Brain microvascular endothelial cell (primary cell): ENCODE measurements at regions not wholly inside any gene's neighbourhood (a gene's known extent, or its start where the extent isn't known, plus 50 kb on each side); places are given as distances from the start of the nearest gene placed in this dataset.
"Not testable (repeated sequence)": the region's sequence is repeated elsewhere in the genome, so short reads cannot be mapped to it uniquely, and the experiment has no call there.

Experiments used
- DNase-seq: peaks from one replicate; pipeline ENCODE4 v3.0.0-alpha.2; 2020
- H3K27ac ChIP-seq: fragments of 250-450 bp; sonication (Bioruptor Pico); 2 replicates; pipeline ENCODE4 v1.5.1; 2020; ENCODE audit warnings: mild to moderate bottlenecking, moderate library complexity
- H3K27me3 ChIP-seq: fragments of 250-450 bp; sonication (Bioruptor Pico); replicated peaks from 2 replicates; pipeline ENCODE4 v1.5.1; 2020; ENCODE audit warnings: mild to moderate bottlenecking
- H3K36me3 ChIP-seq: fragments of 250-450 bp; sonication (Bioruptor Pico); replicated peaks from 2 replicates; pipeline ENCODE4 v1.5.1; 2020; ENCODE audit warnings: mild to moderate bottlenecking
- H3K4me3 ChIP-seq: 2 replicates; pipeline ENCODE4 v1.5.1; 2011; ENCODE audit warnings: low read depth, mild to moderate bottlenecking, control low read depth, low read length, moderate library complexity
- in situ Hi-C: cut with HindIII; loops from 2 replicates; pipeline ENCODE4 v1.10.0; 2017; ENCODE audit warnings: low sequenced_read_pairs, low pct_ligation_motif_present
- TF ChIP-seq, protein P1 (sequence below): IDR thresholded peaks from 2 replicates; pipeline ENCODE4 v1.5.1; 2011; ENCODE audit warnings: low read depth, mild to moderate bottlenecking, moderate library complexity, low read length, control low read depth, inconsistent platforms; ENCODE audit errors: missing control alignments

DNA sequence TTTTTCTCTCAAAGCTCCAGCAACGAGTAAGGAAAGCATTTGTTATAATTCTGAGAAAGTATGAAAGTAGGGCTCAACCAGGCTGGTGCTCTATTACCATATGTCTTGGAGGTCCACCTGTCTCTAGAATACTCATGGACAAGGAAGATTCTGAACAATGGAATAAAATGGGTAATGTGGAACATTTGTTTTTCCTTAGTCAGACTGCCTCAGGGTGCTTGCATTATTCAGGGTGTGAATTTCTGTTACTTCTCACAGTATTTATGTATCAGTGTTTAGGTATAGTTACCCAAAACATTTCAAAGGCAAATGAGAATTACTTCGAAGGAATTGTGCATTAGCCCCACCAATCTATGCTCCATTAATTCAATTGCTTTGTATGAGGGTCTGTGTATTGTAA, 586.2 kb upstream of the CITED2 start:
- TF ChIP-seq, protein P1, sequence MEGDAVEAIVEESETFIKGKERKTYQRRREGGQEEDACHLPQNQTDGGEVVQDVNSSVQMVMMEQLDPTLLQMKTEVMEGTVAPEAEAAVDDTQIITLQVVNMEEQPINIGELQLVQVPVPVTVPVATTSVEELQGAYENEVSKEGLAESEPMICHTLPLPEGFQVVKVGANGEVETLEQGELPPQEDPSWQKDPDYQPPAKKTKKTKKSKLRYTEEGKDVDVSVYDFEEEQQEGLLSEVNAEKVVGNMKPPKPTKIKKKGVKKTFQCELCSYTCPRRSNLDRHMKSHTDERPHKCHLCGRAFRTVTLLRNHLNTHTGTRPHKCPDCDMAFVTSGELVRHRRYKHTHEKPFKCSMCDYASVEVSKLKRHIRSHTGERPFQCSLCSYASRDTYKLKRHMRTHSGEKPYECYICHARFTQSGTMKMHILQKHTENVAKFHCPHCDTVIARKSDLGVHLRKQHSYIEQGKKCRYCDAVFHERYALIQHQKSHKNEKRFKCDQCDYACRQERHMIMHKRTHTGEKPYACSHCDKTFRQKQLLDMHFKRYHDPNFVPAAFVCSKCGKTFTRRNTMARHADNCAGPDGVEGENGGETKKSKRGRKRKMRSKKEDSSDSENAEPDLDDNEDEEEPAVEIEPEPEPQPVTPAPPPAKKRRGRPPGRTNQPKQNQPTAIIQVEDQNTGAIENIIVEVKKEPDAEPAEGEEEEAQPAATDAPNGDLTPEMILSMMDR, result no peak
- H3K4me3 ChIP-seq, result no peak overlapping the region
- no peaks in the 10 kb centered on the region for H3K36me3 ChIP-seq
- no peak overlapping the region for H3K27ac ChIP-seq
- no peak for DNase-seq
- no peaks in the 10 kb centered on the region for H3K27me3 ChIP-seq
- in situ Hi-C loops, result no loop called here

DNA sequence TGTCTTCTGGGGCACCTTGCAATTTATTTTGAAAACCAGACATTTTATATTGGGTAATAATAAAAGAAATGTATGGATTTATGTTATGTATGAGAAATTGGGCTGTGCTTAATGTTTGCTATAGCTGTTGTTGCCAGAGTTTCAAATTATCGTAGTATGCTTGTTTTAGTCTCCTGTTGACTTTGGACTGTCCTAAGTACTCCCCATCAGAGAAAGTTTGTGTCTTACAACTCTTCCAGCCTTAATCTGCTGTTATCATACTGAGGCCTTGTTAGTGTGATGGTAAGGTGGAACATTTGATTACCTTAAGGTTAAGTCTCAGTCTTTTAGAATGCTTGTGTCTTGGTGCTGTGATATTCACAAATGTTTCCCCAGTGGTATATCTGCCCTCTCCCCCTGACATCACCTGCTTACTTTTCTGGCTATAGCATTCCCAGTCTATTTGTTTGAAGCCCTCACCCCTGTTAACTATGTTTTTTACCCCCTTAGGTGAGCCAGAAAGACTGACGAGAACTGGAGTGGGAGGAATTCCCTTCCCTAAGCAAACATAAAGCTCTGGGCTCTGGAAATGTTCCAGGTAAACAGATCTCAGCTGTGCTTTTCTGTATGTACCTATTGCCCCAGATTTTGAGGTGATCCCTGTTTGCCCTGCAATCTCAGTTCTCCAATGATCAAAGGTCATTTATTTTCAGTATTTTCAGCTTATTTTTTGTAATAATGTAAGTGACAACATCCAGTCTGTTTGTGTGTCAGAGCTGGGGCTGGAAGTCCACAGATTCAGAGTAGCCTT, 581.1 kb upstream of the CITED2 start:
- TF ChIP-seq, protein P1, result no peak
- no peak for DNase-seq
- Histone ChIP-seq H3K36me3 (no peaks in the 10 kb centered on the region), H3K27me3 (no peaks in the 10 kb centered on the region), H3K27ac (no peak overlapping the region), H3K4me3 (no peak overlapping the region)
- in situ Hi-C loops, result no loop called here

DNA sequence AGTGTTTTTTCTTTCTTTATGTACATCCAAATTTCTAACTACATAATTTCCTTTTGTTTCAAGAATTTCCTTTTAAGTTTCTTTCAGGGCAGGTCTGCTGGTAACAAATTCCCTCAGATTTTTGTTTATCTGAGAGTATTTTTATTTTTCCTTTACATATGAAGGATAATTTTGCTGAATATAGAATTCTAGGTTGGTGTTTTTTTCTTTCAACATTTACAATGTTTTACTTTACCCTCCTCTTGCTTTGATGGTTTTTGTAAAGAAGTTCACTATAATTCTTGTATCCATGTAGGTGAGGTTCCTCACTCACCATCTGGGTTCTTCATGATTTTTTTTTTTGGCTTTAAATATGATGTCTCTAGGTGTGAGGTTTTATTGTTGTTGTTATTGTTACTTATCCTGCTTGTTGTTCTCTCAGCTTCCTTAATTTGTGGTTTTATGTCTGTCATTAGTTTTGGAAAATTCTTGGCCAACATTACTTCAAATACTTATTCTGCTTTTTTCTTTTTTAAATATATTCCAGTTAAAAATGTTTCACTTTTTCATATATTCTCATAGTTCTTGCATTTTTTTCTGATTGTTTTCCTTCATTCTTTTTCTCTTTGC, 580.1 kb upstream of the CITED2 start:
- no peak overlapping the region for H3K4me3 ChIP-seq
- H3K27ac ChIP-seq, result no peak overlapping the region
- in situ Hi-C loops, result no loop called here
- TF ChIP-seq, protein P1, result no peak
- DNase-seq, result no peak
- H3K36me3 ChIP-seq, result no peaks in the 10 kb centered on the region
- H3K27me3 ChIP-seq, result no peaks in the 10 kb centered on the region

DNA sequence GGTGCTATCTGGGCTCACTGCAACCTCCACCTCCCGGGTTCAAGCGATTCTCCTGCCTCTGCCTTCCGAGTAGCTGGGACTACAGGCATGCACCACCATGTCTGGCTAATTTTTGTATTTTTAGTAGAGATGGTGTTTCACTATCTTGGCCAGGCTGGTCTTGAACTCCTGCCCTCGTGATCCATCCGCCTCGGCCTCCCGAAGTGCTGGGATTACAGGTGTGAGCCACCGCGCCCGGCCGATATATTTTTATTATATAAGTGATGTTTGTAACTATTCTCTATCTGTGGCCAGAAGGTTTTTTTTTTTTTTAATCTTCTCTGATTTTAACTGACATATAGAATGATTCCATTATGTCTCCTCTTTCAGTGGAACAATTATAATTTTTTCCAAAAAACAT, 579.3 kb upstream of the CITED2 start:
- in situ Hi-C loops, H3K27me3 ChIP-seq, DNase-seq, H3K4me3 ChIP-seq, H3K36me3 ChIP-seq, H3K27ac ChIP-seq: not testable (repeated sequence)

DNA sequence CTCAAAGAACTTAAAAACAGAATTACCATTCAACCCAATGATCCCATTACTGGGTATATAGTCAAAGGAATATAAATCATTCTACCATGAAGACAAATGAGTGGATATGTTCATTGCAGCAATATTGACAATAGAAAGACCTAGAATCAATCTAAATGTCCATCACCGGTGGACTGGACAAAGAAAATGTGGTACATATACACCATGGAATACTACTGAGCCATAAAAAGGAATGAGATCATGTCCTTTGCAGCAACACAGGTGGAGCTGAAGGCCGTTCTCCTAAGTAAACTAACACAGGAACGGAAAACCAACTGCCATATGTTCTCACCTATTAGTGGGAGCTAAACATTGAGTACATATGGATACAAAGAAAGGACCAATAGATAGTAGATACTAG, 576.7 kb upstream of the CITED2 start:
- TF ChIP-seq, protein P1, result no peak
- no peak for DNase-seq
- H3K36me3 ChIP-seq, result no peaks in the 10 kb centered on the region
- no peaks in the 10 kb centered on the region for H3K27me3 ChIP-seq
- H3K27ac ChIP-seq, result no peak overlapping the region
- no peak overlapping the region for H3K4me3 ChIP-seq
- in situ Hi-C loops, result no loop called here

DNA sequence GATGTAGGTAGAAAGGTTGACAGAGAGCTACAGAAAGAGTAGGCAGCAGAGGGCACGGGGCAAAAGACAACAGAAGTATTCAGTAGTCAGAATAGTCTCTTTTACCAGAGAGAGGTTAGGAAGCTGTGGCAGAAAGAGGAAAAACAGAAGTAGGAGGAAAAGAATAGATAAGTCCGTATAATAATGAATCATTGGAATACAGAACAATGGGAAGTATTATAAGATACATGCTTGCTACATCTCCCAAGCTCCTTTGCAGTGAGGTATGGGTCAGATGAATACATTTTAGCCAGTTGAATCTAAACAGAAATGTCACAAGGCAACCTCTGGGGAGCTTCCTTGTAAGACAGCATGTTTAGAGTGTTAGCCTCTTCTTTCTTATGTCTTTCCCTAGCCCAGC, 570.5 kb upstream of the CITED2 start:
- Histone ChIP-seq H3K27ac (no peak overlapping the region), H3K4me3 (no peak overlapping the region), H3K36me3 (no peaks in the 10 kb centered on the region), H3K27me3 (no peaks in the 10 kb centered on the region)
- TF ChIP-seq, protein P1, result no peak
- no peak for DNase-seq
- in situ Hi-C loops, result no loop called here
